Neural progenitor cell (in vitro differentiated cells): ENCODE measurements at regions not wholly inside any gene's neighbourhood (a gene's known extent, or its start where the extent isn't known, plus 50 kb on each side); places are given as distances from the start of the nearest gene placed in this dataset.

Source experiments
- EZH2 ChIP-seq: fragments of 200-600 bp; sonication (generic); IDR thresholded peaks from 2 replicates; pipeline ENCODE4 v1.6.1; 2017; ENCODE audit warnings: antibody characterized with exemption, mild to moderate bottlenecking, moderate library complexity
- TF ChIP-seq, protein P1 (sequence below): fragments of 200-600 bp; sonication (generic); IDR thresholded peaks from 2 replicates; pipeline ENCODE4 v1.5.1; 2017; ENCODE audit warnings: antibody characterized with exemption, mild to moderate bottlenecking

DNA sequence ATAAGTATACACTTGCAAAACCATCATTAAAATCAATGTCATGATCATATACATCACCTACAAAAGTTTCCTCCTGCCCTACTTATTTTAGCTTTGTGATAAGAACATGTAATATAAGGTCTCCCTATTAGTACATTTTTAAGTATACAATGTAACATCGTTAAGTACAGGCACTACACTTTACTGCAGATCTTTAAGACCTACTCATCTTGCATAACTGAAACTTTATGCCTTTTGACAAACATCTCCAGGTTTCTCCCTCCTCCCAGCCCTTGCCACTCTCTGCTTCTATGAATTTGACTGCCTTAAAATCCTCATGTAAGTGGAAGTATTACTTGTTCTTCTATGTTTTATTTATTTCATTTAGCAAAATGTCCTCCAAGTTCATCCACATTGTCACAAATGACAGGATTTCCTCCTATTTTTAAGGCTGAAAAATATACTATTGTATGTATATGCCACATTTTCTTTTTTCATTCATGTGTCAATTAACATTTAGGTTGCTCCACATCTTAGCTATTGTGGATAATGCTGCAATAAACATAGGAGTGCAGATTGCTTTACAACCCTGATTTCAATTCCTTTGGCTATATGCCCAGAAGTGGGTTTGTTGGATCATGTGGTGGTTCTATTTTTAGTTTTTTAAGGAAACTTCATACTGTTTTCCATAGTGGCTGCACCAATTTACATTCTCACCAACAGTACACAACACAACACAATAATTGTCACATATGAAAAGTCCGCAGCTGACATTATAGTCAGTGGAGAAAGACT is 471.1 kb upstream of the ANO3 start:
- TF ChIP-seq, protein P1, sequence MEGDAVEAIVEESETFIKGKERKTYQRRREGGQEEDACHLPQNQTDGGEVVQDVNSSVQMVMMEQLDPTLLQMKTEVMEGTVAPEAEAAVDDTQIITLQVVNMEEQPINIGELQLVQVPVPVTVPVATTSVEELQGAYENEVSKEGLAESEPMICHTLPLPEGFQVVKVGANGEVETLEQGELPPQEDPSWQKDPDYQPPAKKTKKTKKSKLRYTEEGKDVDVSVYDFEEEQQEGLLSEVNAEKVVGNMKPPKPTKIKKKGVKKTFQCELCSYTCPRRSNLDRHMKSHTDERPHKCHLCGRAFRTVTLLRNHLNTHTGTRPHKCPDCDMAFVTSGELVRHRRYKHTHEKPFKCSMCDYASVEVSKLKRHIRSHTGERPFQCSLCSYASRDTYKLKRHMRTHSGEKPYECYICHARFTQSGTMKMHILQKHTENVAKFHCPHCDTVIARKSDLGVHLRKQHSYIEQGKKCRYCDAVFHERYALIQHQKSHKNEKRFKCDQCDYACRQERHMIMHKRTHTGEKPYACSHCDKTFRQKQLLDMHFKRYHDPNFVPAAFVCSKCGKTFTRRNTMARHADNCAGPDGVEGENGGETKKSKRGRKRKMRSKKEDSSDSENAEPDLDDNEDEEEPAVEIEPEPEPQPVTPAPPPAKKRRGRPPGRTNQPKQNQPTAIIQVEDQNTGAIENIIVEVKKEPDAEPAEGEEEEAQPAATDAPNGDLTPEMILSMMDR = no peak
- TF ChIP-seq EZH2 = no peak
